ENCODE measurements at regions not wholly inside any gene's neighbourhood (a gene's known extent, or its start where the extent isn't known, plus 50 kb on each side); places are given as distances from the start of the nearest gene placed in this dataset.
A peak's percentile ranks its signal among the peaks of the same experiment; 100 is the strongest.

DNA sequence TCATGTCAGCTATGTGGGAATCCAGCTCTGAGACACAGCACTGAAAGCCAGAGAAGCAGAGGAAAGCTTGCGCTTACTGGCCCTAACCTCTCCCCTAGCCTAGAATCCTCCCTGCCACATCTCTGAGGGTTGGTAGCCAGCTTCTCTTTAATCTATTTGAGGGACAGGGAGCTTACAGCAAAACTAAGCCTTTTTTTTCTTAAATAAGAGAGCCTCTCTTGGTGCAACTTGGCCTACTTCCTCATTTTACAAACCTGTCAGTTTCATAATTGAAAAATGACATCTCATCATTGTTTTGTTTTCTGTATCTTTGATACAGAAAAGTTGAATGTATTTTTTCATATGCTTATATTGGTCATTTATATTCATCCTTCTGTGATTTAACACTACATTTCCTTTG is 193.9 kb downstream of the ZNF621 start (continued):
- TF ChIP-seq, protein P1, sequence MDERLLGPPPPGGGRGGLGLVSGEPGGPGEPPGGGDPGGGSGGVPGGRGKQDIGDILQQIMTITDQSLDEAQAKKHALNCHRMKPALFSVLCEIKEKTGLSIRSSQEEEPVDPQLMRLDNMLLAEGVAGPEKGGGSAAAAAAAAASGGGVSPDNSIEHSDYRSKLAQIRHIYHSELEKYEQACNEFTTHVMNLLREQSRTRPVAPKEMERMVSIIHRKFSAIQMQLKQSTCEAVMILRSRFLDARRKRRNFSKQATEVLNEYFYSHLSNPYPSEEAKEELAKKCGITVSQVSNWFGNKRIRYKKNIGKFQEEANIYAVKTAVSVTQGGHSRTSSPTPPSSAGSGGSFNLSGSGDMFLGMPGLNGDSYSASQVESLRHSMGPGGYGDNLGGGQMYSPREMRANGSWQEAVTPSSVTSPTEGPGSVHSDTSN (CRISPR knock-in tag; IDR thresholded peaks at IDR 0.05; ENCODE audit: low read depth), result no peak
- TF ChIP-seq, protein P1 (tag; conservative IDR thresholded peaks at IDR 0.05; ENCODE audit: low read depth), result peak; percentile 55; the same call in 1 of the 2 replicates
- TF ChIP-seq, protein P2, sequence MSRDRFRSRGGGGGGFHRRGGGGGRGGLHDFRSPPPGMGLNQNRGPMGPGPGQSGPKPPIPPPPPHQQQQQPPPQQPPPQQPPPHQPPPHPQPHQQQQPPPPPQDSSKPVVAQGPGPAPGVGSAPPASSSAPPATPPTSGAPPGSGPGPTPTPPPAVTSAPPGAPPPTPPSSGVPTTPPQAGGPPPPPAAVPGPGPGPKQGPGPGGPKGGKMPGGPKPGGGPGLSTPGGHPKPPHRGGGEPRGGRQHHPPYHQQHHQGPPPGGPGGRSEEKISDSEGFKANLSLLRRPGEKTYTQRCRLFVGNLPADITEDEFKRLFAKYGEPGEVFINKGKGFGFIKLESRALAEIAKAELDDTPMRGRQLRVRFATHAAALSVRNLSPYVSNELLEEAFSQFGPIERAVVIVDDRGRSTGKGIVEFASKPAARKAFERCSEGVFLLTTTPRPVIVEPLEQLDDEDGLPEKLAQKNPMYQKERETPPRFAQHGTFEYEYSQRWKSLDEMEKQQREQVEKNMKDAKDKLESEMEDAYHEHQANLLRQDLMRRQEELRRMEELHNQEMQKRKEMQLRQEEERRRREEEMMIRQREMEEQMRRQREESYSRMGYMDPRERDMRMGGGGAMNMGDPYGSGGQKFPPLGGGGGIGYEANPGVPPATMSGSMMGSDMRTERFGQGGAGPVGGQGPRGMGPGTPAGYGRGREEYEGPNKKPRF (IDR thresholded peaks at IDR 0.05; ENCODE audit: low read depth, low read length), result no peak
- no peak for TF ChIP-seq HDAC1 (IDR thresholded peaks at IDR 0.05)
- no peak for TF ChIP-seq HNRNPLL (IDR thresholded peaks at IDR 0.05; ENCODE audit: low read depth, low read length, poor library complexity, severe bottlenecking)
- TF ChIP-seq CCNT2 (IDR thresholded peaks at IDR 0.05; ENCODE audit: borderline replicate concordance, extremely low read depth, insufficient read length, low read depth, low read length), result no peak
- no peak for TF ChIP-seq XRCC3 (IDR thresholded peaks at IDR 0.05)
- no peak for TF ChIP-seq ZNF79 (CRISPR knock-in tag; IDR thresholded peaks at IDR 0.05; ENCODE audit: low read depth)
- TF ChIP-seq ZBTB1 (CRISPR knock-in tag; IDR thresholded peaks at IDR 0.05; ENCODE audit: borderline replicate concordance, low read depth), result no peak
- no peak for TF ChIP-seq DNMT1 (IDR thresholded peaks at IDR 0.05)
- no peak for TF ChIP-seq POLR2H (tag; IDR thresholded peaks at IDR 0.05; ENCODE audit: low read depth)
- TF ChIP-seq, protein P3, sequence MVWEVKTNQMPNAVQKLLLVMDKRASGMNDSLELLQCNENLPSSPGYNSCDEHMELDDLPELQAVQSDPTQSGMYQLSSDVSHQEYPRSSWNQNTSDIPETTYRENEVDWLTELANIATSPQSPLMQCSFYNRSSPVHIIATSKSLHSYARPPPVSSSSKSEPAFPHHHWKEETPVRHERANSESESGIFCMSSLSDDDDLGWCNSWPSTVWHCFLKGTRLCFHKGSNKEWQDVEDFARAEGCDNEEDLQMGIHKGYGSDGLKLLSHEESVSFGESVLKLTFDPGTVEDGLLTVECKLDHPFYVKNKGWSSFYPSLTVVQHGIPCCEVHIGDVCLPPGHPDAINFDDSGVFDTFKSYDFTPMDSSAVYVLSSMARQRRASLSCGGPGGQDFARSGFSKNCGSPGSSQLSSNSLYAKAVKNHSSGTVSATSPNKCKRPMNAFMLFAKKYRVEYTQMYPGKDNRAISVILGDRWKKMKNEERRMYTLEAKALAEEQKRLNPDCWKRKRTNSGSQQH (CRISPR knock-in tag; IDR thresholded peaks at IDR 0.05), result no peak
- TF ChIP-seq, protein P4, sequence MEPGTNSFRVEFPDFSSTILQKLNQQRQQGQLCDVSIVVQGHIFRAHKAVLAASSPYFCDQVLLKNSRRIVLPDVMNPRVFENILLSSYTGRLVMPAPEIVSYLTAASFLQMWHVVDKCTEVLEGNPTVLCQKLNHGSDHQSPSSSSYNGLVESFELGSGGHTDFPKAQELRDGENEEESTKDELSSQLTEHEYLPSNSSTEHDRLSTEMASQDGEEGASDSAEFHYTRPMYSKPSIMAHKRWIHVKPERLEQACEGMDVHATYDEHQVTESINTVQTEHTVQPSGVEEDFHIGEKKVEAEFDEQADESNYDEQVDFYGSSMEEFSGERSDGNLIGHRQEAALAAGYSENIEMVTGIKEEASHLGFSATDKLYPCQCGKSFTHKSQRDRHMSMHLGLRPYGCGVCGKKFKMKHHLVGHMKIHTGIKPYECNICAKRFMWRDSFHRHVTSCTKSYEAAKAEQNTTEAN (CRISPR knock-in tag; IDR thresholded peaks at IDR 0.05), result no peak
- TF ChIP-seq, protein P5, sequence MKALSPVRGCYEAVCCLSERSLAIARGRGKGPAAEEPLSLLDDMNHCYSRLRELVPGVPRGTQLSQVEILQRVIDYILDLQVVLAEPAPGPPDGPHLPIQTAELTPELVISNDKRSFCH (CRISPR knock-in tag; IDR thresholded peaks at IDR 0.05), result no peak
- TF ChIP-seq, protein P5 (tag; IDR thresholded peaks at IDR 0.05), result no peak
- no peak for TF ChIP-seq DIDO1 (tag; IDR thresholded peaks at IDR 0.05; ENCODE audit: low read depth)
- no peak for TF ChIP-seq ZSCAN32 (CRISPR knock-in tag; IDR thresholded peaks at IDR 0.05)
